Panc1 (cell line): ENCODE measurements at regions not wholly inside any gene's neighbourhood (a gene's known extent, or its start where the extent isn't known, plus 50 kb on each side); places are given as distances from the start of the nearest gene placed in this dataset.

ENCODE experiments used
- ATAC-seq: fragments of 200-7000 bp; cut with Tn5 transposase; 2 replicates; pipeline ENCODE4 v1.9.1; 2020; ENCODE audit warnings: mild to moderate bottlenecking, moderate library complexity
- BruUV-seq: library from RNA; stranded (reverse); fragments of 400-500 nt; replicated peaks from 2 replicates; lab custom pipeline; 2021; lab: Mats Ljungman, UMichigan
- CTCF ChIA-PET: fragments of 300-600 bp; sonication (Branson Sonifier 250); formaldehyde crosslinking; loops from one replicate; lab custom pipeline; 2022; ENCODE audit warnings: antibody characterized with exemption; lab: Charles Lee
- POLR2A ChIA-PET: fragments of 300-600 bp; sonication (Branson Sonifier 250); formaldehyde crosslinking; loops from one replicate; lab custom pipeline; 2022; ENCODE audit warnings: antibody characterized with exemption; lab: Charles Lee
- DNase-seq: peaks from one replicate; pipeline ENCODE4 v3.0.0-alpha.2; 2010; ENCODE audit warnings: low read depth, low spot score
- H3K27ac ChIP-seq: 2 replicates; pipeline ENCODE4 v1.5.1; 2011; ENCODE audit warnings: mild to moderate bottlenecking, low read length, inconsistent platforms
- H3K27me3 ChIP-seq: fragments of 200-500 bp; sonication (Bioruptor generic); 2 replicates; pipeline ENCODE4 v1.6.0; 2014; ENCODE audit warnings: low read length, inconsistent platforms; ENCODE audit not compliant: control insufficient read depth, insufficient read depth
- H3K36me3 ChIP-seq: fragments of 200-500 bp; sonication (Bioruptor generic); 2 replicates; pipeline ENCODE4 v1.5.1; 2014; ENCODE audit warnings: inconsistent platforms, mild to moderate bottlenecking, low read length, moderate library complexity; ENCODE audit not compliant: control insufficient read depth, insufficient read depth
- H3K4me1 ChIP-seq: 2 replicates; pipeline ENCODE4 v1.5.1; 2011; ENCODE audit warnings: inconsistent platforms, mild to moderate bottlenecking, low read length, moderate library complexity; ENCODE audit not compliant: control insufficient read depth, insufficient read depth
- H3K4me3 ChIP-seq, 2 experiments: 2 replicates each; pipeline ENCODE4 v1.5.1; 2011 to 2012; ENCODE audit warnings: low read depth in 2 of 2, low read length in 2 of 2, mild to moderate bottlenecking in 2 of 2, inconsistent platforms in 1 of 2, moderate library complexity in 1 of 2
- H3K9me3 ChIP-seq: fragments of 200-500 bp; sonication (Bioruptor generic); 2 replicates; pipeline ENCODE4 v1.5.1; 2014; ENCODE audit warnings: low read depth, mild to moderate bottlenecking, inconsistent platforms, low read length, moderate library complexity; ENCODE audit not compliant: control insufficient read depth, insufficient read depth
- POLR2AphosphoS5 ChIP-seq: IDR thresholded peaks from 2 replicates; pipeline ENCODE4 v1.6.1; 2012; ENCODE audit warnings: mild to moderate bottlenecking, low read depth, low read length, moderate library complexity
- SIN3A ChIP-seq: IDR thresholded peaks from 2 replicates; pipeline ENCODE4 v1.6.1; 2012; ENCODE audit warnings: low read depth, mild to moderate bottlenecking, low read length, moderate library complexity, borderline replicate concordance; ENCODE audit not compliant: insufficient read depth
- TCF7L2 ChIP-seq: IDR thresholded peaks from 2 replicates; pipeline ENCODE4 v1.6.1; 2011; ENCODE audit warnings: mild to moderate bottlenecking, low read depth, low read length, inconsistent platforms
- in situ Hi-C: cut with HindIII; loops from 2 replicates; pipeline ENCODE4 v1.10.0; 2016; ENCODE audit warnings: low sequenced_read_pairs, low pct_unique_long_range_greater_than_20kb
- intact Hi-C: fragments of 100-400 bp; cut with micrococcal nuclease; formaldehyde crosslinking; loops from one replicate; pipeline ENCODE4 v1.10.0; 2022; ENCODE audit not compliant: unreplicated experiment
- TF ChIP-seq, protein P1 (sequence below): fragments of 450-650 bp; IDR thresholded peaks from 2 replicates; pipeline ENCODE4 v1.5.1; 2017; ENCODE audit warnings: mild to moderate bottlenecking
- TF ChIP-seq, protein P2 (sequence below), 2 experiments: IDR thresholded peaks; 2 replicates each; pipeline ENCODE4 v1.6.1; 2011 to 2012; ENCODE audit warnings: low read depth in 2 of 2, control low read depth in 1 of 2, low read length in 1 of 2, mild to moderate bottlenecking in 1 of 2, moderate library complexity in 1 of 2; ENCODE audit not compliant: insufficient read depth in 1 of 2

DNA sequence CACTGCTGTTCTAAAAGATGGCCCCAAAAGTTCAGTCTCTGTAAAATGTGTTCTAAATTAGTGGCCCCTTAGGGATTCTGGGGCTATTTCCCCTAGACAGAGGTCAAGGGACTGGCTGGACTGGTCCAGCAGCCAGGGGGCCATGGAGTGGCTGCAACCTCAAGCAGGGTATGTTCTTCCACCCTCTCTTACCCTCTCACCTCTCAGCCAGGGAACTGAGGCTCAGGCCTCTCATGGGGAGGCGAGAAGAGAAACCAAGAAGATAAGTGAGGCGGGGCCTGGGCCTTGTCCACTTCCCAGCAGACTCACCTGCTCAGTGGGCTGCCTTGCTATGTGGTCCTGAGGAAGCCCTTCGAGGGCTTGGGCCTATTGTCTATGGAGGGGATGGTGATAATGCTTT, 339.7 kb downstream of the MYCN start:
- H3K4me1 ChIP-seq: no peaks in the 10 kb centered on the region
- CTCF ChIA-PET: no interaction called here
- TF ChIP-seq POLR2AphosphoS5: no peak
- no peak for TF ChIP-seq TCF7L2
- TF ChIP-seq, protein P1, sequence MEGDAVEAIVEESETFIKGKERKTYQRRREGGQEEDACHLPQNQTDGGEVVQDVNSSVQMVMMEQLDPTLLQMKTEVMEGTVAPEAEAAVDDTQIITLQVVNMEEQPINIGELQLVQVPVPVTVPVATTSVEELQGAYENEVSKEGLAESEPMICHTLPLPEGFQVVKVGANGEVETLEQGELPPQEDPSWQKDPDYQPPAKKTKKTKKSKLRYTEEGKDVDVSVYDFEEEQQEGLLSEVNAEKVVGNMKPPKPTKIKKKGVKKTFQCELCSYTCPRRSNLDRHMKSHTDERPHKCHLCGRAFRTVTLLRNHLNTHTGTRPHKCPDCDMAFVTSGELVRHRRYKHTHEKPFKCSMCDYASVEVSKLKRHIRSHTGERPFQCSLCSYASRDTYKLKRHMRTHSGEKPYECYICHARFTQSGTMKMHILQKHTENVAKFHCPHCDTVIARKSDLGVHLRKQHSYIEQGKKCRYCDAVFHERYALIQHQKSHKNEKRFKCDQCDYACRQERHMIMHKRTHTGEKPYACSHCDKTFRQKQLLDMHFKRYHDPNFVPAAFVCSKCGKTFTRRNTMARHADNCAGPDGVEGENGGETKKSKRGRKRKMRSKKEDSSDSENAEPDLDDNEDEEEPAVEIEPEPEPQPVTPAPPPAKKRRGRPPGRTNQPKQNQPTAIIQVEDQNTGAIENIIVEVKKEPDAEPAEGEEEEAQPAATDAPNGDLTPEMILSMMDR: no peak
- TF ChIP-seq SIN3A: no peak
- TF ChIP-seq, protein P2, sequence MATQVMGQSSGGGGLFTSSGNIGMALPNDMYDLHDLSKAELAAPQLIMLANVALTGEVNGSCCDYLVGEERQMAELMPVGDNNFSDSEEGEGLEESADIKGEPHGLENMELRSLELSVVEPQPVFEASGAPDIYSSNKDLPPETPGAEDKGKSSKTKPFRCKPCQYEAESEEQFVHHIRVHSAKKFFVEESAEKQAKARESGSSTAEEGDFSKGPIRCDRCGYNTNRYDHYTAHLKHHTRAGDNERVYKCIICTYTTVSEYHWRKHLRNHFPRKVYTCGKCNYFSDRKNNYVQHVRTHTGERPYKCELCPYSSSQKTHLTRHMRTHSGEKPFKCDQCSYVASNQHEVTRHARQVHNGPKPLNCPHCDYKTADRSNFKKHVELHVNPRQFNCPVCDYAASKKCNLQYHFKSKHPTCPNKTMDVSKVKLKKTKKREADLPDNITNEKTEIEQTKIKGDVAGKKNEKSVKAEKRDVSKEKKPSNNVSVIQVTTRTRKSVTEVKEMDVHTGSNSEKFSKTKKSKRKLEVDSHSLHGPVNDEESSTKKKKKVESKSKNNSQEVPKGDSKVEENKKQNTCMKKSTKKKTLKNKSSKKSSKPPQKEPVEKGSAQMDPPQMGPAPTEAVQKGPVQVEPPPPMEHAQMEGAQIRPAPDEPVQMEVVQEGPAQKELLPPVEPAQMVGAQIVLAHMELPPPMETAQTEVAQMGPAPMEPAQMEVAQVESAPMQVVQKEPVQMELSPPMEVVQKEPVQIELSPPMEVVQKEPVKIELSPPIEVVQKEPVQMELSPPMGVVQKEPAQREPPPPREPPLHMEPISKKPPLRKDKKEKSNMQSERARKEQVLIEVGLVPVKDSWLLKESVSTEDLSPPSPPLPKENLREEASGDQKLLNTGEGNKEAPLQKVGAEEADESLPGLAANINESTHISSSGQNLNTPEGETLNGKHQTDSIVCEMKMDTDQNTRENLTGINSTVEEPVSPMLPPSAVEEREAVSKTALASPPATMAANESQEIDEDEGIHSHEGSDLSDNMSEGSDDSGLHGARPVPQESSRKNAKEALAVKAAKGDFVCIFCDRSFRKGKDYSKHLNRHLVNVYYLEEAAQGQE (IDR thresholded peaks at IDR 0.05; ENCODE audit: insufficient read depth in 1 of 2, low read depth in 2 of 2, low read length in 1 of 2): no peak
- POLR2A ChIA-PET: no interaction called here
- no peaks in the 10 kb centered on the region; the same call in 1 of the 2 replicates for H3K27me3 ChIP-seq
- no peak for DNase-seq
- ATAC-seq: no peak
- H3K27ac ChIP-seq: no peak overlapping the region
- in situ Hi-C loops: no loop called here
- intact Hi-C loops: no loop called here
- no peak overlapping the region for H3K4me3 ChIP-seq
- no TSS peak for BruUV-seq
- no peaks in the 10 kb centered on the region for H3K36me3 ChIP-seq
- H3K9me3 ChIP-seq: no peaks in the 10 kb centered on the region

DNA sequence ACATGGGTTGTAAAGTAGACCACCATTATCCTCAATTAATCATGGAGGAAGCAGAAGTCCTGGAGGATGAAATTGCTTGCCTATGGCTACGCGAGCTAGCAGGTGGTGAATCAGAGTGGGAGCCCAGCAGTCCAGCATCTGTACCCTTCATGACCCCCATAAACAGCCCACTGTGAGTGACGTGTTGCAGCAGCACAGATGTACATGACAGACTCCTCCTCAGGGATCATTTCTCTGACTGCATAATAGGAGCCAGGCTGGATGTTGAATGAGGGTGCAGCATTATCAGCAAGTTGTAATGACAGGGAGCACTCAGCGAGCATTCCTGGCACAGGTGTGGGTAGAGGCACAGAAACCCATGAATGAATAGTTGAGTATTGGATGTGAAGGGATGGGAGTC, 339.3 kb downstream of the MYCN start:
- Histone ChIP-seq H3K4me3 (no peak overlapping the region), H3K9me3 (no peaks in the 10 kb centered on the region), H3K4me1 (no peaks in the 10 kb centered on the region), H3K27me3 (no peaks in the 10 kb centered on the region; the same call in 1 of the 2 replicates), H3K36me3 (no peaks in the 10 kb centered on the region), H3K27ac (no peak overlapping the region)
- in situ Hi-C loops: no loop called here
- ATAC-seq (no peak), DNase-seq (no peak)
- CTCF ChIA-PET: no interaction called here
- POLR2A ChIA-PET: no interaction called here
- intact Hi-C loops: no loop called here
- TF ChIP-seq SIN3A: no peak
- no peak for TF ChIP-seq POLR2AphosphoS5
- TF ChIP-seq, protein P1: no peak
- TF ChIP-seq, protein P2 (IDR thresholded peaks at IDR 0.05; ENCODE audit: insufficient read depth in 1 of 2, low read depth in 2 of 2, low read length in 1 of 2): no peak
- TF ChIP-seq TCF7L2: no peak
- no TSS peak for BruUV-seq
